Stimulated activated naive CD4-positive, alpha-beta T cell (primary cell): ENCODE measurements at regions not wholly inside any gene's neighbourhood (a gene's known extent, or its start where the extent isn't known, plus 50 kb on each side); places are given as distances from the start of the nearest gene placed in this dataset.
"Not testable (repeated sequence)": the region's sequence is repeated elsewhere in the genome, so short reads cannot be mapped to it uniquely, and the experiment has no call there.

Source experiments
- DNase-seq, 6 experiments: peaks; one replicate each; lab custom pipeline; 2025; lab: John Stamatoyannopoulos, UW

- DNase-seq = no peak
Measured at GRCh38 chr10:108685863-108686531, 1237.3 kb downstream of the XPNPEP1 start.

- DNase-seq = no peak
Measured at GRCh38 chr10:108684431-108684830, 1238.9 kb downstream of the XPNPEP1 start.

- DNase-seq = no peak
Measured at GRCh38 chr10:108673741-108674140, 1249.6 kb downstream of the XPNPEP1 start.

- DNase-seq = no peak
Measured at GRCh38 chr10:108663587-108663986, 1259.7 kb downstream of the XPNPEP1 start.

- DNase-seq = no peak
Measured at GRCh38 chr10:108662975-108663374, 1260.3 kb downstream of the XPNPEP1 start.

- DNase-seq = no peak
Measured at GRCh38 chr10:108655057-108655456, 1268.3 kb downstream of the XPNPEP1 start.

- no peak for DNase-seq
Measured at GRCh38 chr10:108653531-108653930, 1269.8 kb downstream of the XPNPEP1 start.

GRCh38 chr10:108639010-108639409, 1284.3 kb downstream of the XPNPEP1 start:
- DNase-seq = no peak

GRCh38 chr10:108638225-108638624, 1285.1 kb downstream of the XPNPEP1 start:
- no peak for DNase-seq

GRCh38 chr10:108633046-108633445, 1290.3 kb downstream of the XPNPEP1 start:
- no peak for DNase-seq

- DNase-seq = no peak
Measured at GRCh38 chr10:108632144-108632543, 1291.2 kb downstream of the XPNPEP1 start.

GRCh38 chr10:108631332-108631731, 1292.0 kb downstream of the XPNPEP1 start:
- no peak for DNase-seq

- no peak for DNase-seq
Measured at GRCh38 chr10:108629834-108630233, 1293.5 kb downstream of the XPNPEP1 start.

GRCh38 chr10:108624052-108624451, 1299.3 kb downstream of the XPNPEP1 start:
- no peak for DNase-seq

GRCh38 chr10:108620821-108621534, 1302.3 kb downstream of the XPNPEP1 start:
- DNase-seq = no peak

- no peak for DNase-seq
Measured at GRCh38 chr10:108616559-108617285, 1306.6 kb downstream of the XPNPEP1 start.

GRCh38 chr10:108615576-108616320, 1307.6 kb downstream of the XPNPEP1 start:
- DNase-seq = no peak

- no peak for DNase-seq
Measured at GRCh38 chr10:108612485-108612884, 1310.8 kb downstream of the XPNPEP1 start.

GRCh38 chr10:108608860-108609259, 1314.5 kb downstream of the XPNPEP1 start:
- DNase-seq = no peak

- no peak for DNase-seq
Measured at GRCh38 chr10:108601851-108602250, 1321.5 kb downstream of the XPNPEP1 start.

GRCh38 chr10:108600511-108600910, 1322.8 kb downstream of the XPNPEP1 start:
- not testable (repeated sequence) for DNase-seq

GRCh38 chr10:108599317-108599716, 1324.0 kb downstream of the XPNPEP1 start:
- not testable (repeated sequence) for DNase-seq
